SHP77 (cell line): ENCODE measurements at regions not wholly inside any gene's neighbourhood (a gene's known extent, or its start where the extent isn't known, plus 50 kb on each side); places are given as distances from the start of the nearest gene placed in this dataset.
"Not testable (repeated sequence)": the region's sequence is repeated elsewhere in the genome, so short reads cannot be mapped to it uniquely, and the experiment has no call there.

ENCODE experiments used
- DNase-seq, 2 experiments: peaks; one replicate each; lab custom pipeline; 2025; lab: John Stamatoyannopoulos, UW

- DNase-seq: not testable (repeated sequence)
Observed at GRCh38 chr1:120941066-120941465, 51.5 kb downstream of the PPIAL4A start.

DNA sequence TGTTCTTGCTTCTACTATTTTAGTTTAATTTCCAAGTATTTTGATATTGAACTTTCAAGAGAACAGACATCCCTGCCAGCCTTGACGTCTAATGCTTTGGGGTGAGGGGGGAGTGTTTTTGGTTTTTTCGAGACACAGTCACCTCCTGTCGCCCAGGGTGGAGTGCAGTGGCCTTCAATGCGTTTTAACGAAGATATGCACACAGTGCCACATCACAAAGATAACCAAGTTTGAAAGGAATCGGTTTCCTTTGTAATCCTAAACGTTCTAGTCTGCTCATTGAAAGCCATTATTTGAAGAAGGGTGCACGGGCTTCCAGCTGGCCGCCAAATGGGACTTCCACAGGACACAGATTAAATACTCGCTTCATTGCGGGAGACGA is 52.3 kb downstream of the PPIAL4A start:
- not testable (repeated sequence) for DNase-seq

- peak; percentile 92 to 93 for DNase-seq
Observed at GRCh38 chr1:120942218-120942944, 52.8 kb downstream of the PPIAL4A start.

DNA sequence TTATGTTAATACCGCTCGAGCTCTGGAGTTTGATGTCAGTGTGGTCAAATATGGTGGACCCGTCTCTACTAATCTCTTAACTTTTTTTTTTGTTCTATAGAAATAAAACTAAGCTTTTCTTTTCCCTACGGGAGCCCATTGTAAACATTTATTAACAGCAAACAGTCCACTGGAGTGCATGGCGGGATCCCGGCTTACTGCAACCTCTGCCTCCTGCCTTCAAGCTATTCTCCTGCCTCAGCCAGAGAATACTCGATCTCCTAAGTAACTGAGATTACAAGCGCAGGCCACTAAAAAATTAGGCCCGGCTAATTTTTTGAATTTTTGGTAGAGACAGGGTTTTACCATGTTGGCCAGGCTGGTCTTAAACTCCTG is 53.4 kb downstream of the PPIAL4A start:
- not testable (repeated sequence) for DNase-seq

GRCh38 chr1:120944691-120945090 is 55.1 kb downstream of the PPIAL4A start:
- DNase-seq: not testable (repeated sequence)

GRCh38 chr1:120945122-120945521 is 55.6 kb downstream of the PPIAL4A start:
- DNase-seq: not testable (repeated sequence)

DNA sequence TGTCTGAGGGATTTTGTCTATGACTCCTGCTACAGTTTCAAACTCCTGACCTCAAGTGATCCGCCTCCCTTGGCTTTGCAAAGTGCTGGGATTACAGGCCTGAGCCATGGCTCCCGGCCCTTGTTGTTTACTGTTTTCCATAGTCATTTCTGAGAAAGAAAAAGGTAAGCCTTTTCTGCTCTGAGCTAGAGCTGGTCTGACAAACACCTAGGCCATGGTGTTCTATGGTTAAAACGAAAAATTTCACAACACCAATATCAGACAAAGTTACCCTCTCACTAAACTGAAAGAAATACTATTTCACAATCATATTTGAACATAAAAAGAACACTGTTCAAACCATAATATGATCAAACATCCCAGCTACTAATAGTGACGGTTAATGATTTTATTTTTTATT is 57.5 kb downstream of the PPIAL4A start:
- not testable (repeated sequence) for DNase-seq

DNA sequence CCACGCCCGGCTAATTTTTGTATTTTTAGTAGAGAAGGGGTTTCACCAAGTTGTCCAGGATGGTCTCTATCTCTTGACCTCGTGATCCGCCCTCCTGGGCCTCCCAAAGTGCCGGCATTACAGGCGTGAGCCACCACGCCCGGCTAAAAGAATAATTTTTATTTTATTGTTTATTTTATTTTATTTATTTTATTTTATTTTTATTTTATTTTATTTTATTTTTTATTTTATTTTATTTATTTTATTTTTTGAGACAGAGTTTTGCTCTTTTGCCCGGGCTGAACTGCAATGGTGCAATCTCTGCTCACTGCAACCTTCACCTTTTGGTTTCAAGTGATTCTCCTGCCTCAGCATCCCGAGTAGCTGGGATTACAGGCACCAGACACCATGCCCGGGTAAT is 60.2 kb downstream of the PPIAL4A start:
- not testable (repeated sequence) for DNase-seq

GRCh38 chr1:120950633-120951032 is 61.1 kb downstream of the PPIAL4A start:
- DNase-seq: not testable (repeated sequence)

- DNase-seq: not testable (repeated sequence)
Observed at GRCh38 chr1:120951100-120951499, 61.5 kb downstream of the PPIAL4A start.

DNA sequence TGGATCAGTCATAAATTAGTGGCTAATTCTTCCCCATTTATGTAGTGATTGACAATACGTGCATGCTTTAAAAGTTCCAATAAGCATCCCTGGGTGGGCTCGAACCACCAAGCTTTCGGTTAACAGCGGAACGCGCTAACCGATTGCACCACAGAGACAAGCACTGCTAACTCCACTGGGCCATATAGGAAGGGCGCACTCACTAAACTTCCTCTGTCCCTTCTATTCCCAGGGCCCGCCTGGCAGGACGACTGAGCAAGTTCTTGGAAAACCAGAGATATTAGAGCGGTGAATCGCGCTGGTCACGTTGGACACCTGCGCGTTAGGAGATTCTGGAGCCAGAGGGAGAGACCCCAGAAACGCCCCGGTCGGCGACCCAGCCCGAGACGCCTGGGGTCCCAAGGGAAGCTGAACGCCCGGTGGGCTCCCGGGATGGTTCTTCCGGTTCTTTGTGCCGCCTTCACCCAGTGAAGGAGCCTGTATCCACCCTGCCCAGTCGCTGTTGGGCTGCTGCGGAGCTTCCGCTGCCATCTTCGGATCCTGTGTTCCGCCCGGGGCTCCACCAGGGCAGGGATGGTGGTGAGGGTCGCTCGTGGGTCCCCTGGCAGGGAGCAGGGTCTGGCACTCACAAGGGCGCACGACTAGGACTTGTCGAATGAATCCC is 62.8 kb downstream of the PPIAL4A start:
- DNase-seq: not testable (repeated sequence)

- not testable (repeated sequence) for DNase-seq
Observed at GRCh38 chr1:120952871-120953265, 63.3 kb downstream of the PPIAL4A start.

- no peak for DNase-seq
Observed at GRCh38 chr1:120954736-120955135, 65.2 kb downstream of the PPIAL4A start.

- DNase-seq: not testable (repeated sequence)
Observed at GRCh38 chr1:120955961-120956360, 66.4 kb downstream of the PPIAL4A start.

DNA sequence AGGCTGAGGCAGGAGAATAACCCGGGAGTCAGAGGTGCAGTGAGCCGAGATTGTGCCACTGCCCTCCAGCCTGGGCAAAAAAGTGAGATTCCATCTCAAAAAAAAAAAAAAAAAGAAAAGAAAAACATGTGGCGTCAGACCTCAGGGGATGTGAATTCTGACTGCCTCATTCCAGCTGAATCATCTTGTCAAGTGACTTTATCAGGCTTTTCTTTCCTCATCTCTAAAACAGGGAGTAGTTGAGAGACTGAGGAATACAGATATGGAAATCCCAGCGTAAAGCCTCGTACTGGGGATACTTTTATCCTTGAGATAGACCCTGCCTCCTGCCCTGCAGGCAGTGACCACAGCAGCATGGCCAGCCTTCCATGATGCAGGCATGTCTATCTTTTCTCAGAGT is 76.4 kb downstream of the PPIAL4A start:
- DNase-seq: not testable (repeated sequence)

DNA sequence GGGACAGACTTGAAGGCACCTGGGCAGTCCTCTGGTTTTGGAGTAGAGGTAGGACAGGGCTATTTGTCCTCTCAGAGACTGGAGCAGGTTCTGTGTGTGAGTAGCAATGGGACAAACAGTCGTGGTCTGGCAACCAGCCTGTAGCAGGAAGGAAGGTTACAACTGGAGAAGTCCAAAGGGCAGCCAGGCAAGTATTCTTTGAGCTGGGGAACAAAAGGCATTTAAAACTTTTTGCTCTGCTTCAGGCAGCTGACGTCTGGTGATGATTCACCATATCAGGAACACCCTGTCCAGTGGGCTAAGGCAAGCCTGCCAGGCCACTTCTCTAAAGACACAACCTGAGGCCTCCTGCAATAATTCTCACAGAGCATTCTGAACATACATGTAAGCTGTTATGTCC is 83.3 kb downstream of the PPIAL4A start:
- DNase-seq: not testable (repeated sequence)

GRCh38 chr1:120973836-120974235 is 84.3 kb downstream of the PPIAL4A start:
- DNase-seq: not testable (repeated sequence)

- not testable (repeated sequence) for DNase-seq
Observed at GRCh38 chr1:120977279-120977678, 87.7 kb downstream of the PPIAL4A start.

DNA sequence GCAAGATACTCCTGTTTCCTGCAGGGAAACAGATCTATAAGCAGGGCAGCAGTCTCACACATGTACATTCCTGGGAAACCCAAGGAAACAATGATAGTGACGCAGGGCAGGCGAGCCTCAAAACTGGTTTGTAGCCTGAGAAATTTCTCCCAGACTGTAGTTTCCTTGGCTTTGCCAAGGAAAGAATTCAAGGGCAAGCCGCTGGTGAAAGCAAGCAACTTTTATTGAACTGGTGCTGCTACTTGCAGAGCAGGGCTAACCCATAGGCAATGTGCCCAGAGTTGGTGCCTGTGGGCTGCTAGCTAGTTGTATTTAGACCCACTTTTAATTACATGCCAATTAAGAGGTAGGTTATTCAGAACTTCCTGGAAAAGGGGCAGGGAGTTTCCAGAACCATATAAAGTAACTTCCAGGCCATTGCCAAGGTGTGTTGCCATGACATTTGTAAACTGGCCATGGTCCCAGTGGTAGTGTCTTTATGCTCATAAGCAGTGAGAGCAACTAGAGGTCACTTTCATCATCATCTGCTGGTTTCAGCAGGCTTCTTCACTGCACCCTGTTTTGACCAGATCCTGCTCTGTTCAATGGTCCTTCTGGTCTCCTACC is 92.0 kb downstream of the PPIAL4A start:
- DNase-seq: not testable (repeated sequence)

DNA sequence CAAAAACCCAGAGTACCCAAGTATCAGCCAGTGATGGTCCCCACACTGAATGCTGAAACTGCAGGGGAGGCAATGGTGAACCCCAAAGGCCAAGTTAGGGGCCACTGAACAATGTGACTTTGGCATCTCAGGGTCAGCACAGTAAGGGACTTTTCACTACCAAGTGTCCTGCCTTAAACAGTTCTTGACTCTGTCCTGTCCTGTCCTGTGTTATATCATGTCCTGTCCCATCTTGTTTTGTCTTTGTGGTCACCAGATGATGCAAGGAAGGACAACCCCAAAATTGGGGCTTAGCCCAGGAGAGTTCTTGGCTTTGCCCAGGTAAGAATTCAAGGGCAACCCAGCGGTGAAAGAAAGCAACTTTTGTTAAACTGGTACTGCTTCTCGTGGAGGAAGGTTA is 105.0 kb downstream of the PPIAL4A start:
- not testable (repeated sequence) for DNase-seq

DNA sequence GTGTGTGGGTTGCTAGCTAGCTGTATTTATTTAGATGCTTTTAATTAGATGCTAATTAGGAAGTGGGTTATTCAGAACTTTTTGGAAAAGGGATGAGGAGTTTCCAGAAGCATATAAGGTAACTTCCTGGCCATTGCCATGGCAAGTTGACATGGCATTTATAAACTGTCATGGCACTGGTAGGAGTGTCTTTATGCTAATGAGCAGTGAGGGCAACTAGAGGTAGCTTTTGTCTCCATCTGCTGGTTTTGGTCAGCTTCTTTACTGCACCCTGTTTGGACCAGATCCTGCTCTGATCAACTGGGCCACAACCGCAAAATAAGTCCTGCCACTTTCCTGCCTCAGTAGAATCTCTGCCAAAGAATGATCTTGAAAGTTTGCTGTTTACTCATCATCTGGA is 105.5 kb downstream of the PPIAL4A start:
- not testable (repeated sequence) for DNase-seq

DNA sequence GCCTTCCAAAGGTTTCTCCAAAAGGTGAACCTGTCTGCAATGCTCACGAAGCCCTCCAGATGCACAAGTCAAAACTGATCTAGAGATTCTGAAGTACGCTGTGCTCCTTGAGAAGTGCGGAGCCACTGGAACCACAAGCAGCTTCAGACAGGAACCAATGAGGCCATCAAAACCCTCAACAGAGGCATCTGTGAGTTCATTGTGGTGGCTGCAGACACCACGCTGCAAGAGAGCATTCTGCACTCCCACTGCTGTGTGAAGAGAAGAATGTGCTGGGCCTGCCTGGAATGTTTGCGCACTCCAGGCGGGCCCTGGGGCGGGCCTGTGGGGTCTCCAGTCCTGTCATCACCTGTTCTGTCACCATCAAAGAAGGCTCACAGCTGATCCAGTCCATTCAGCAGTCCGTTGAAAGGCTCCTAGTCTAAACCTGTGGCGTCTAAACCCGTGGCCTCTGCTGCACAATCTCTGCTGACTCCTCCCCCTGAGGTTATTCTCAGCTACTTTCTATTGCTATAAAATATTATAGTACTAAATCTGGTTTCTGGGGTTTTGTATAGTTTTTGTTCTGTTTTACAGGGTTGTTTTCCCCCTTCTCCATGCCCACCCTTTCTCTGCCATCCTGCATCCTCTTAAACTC is 111.6 kb downstream of the PPIAL4A start:
- not testable (repeated sequence) for DNase-seq
